ENCODE measurements at regions not wholly inside any gene's neighbourhood (a gene's known extent, or its start where the extent isn't known, plus 50 kb on each side); places are given as distances from the start of the nearest gene placed in this dataset.

DNA sequence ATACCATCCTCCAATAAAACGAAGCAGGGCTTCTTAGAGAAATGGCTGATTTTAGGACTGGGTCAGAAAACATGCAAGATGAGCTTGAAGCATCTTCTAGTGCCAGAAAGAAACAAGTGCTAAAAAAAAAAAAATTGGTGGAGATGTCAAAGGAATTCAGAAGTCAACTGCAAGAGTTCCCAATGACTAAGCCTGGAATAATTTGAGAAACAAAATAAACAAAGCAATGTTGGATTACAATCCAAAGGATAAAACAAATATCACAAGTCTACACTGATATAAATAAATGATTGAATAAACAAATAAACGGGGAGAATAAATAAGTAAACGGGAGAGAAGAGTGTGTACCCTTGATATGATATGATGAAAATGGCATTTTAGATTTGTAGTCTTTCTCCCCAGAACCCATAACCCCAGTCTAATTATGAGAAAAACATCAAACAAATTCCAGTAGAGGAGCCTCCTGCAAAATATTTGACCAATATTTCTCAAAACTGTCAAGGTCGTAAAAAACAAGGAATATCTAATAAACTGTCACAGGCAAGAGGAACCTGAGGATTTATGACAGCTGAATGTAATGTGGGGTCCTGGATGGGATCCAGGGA lies 63.5 kb upstream of the CCL21 start:
- H3K79me2 ChIP-seq (ENCODE audit: insufficient read depth, low read length): no peaks in the 10 kb centered on the region
- no peak overlapping the region for H3K27ac Mint-ChIP-seq

More for the DNA sequence above, 63.5 kb upstream of the CCL21 start:
- no peaks in the 10 kb centered on the region for H3K36me3 Mint-ChIP-seq (ENCODE audit: insufficient read depth in 1 of 3, low read depth in 3 of 3)
- no peak overlapping the region for H3K4me3 Mint-ChIP-seq
- Histone ChIP-seq H3K9me3 (ENCODE audit: control insufficient read depth, low read depth, low read length) (no peaks in the 10 kb centered on the region), H4K20me1 (ENCODE audit: control insufficient read depth, insufficient read depth, insufficient read length) (no peaks in the 10 kb centered on the region), H2BK12ac (ENCODE audit: insufficient read length, low read depth, low read length) (no peak overlapping the region), H4K5ac (ENCODE audit: insufficient read length, low read depth, low read length) (no peak overlapping the region), H2AK5ac (ENCODE audit: insufficient read length, low read length) (no peak overlapping the region), H4K91ac (ENCODE audit: insufficient read length, low read depth, low read length) (no peak overlapping the region), H3K9ac (ENCODE audit: extremely low read depth, insufficient read length, low read length) (no peak overlapping the region), H3K18ac (ENCODE audit: insufficient read length, low read depth, low read length) (no peak overlapping the region), H2BK120ac (ENCODE audit: low read depth, low read length, poor library complexity, severe bottlenecking) (no peak overlapping the region), H4K8ac (replicated peaks; ENCODE audit: insufficient read length, low read depth, low read length) (no peak overlapping the region), H3K4me1 (ENCODE audit: insufficient read depth, low read length) (no peaks in the 10 kb centered on the region), H2BK5ac (ENCODE audit: insufficient read length, low read length) (no peak overlapping the region), H3K23me2 (ENCODE audit: insufficient read length, low read depth, low read length, poor library complexity, severe bottlenecking) (no peaks in the 10 kb centered on the region), H3K14ac (ENCODE audit: insufficient read depth, low read length) (no peak overlapping the region), H3K27ac (ENCODE audit: insufficient read length, low read depth, low read length) (no peak overlapping the region), H3K79me1 (ENCODE audit: insufficient read depth, low read depth, low read length, poor library complexity, severe bottlenecking) (no peaks in the 10 kb centered on the region), H3K27me3 (ENCODE audit: insufficient read depth, low read length) (no peaks in the 10 kb centered on the region), H3K4ac (ENCODE audit: low read depth, low read length) (no peak overlapping the region), H3T11ph (ENCODE audit: low read length) (no peak overlapping the region), H2AFZ (ENCODE audit: low read length) (no peak overlapping the region), H2BK20ac (ENCODE audit: low read depth, low read length, poor library complexity, severe bottlenecking) (no peak overlapping the region), H3K56ac (ENCODE audit: insufficient read length, low read depth, low read length) (no peak overlapping the region), H2BK15ac (ENCODE audit: low read depth, low read length) (no peak overlapping the region), H3K23ac (ENCODE audit: insufficient read length, low read depth, low read length) (no peak overlapping the region), H3K4me2 (ENCODE audit: insufficient read depth, insufficient read length, low read length) (no peak overlapping the region)
- no peaks in the 10 kb centered on the region for H3K9me3 Mint-ChIP-seq
- peaks cover 13% of the 10 kb centered on the region for H3K27me3 Mint-ChIP-seq (ENCODE audit: low read depth)
- no CpG with 5 or more reads among the region's 4 CpGs for WGBS (ENCODE audit: extremely low coverage, insufficient read length, low lambda C conversion rate)
- DNase-seq: no peak
- H3K4me1 Mint-ChIP-seq: peaks cover 3 to 4% of the 10 kb centered on the region in 2 experiments; a peak in 2 of 4 replicates
- TF ChIP-seq, protein P1, sequence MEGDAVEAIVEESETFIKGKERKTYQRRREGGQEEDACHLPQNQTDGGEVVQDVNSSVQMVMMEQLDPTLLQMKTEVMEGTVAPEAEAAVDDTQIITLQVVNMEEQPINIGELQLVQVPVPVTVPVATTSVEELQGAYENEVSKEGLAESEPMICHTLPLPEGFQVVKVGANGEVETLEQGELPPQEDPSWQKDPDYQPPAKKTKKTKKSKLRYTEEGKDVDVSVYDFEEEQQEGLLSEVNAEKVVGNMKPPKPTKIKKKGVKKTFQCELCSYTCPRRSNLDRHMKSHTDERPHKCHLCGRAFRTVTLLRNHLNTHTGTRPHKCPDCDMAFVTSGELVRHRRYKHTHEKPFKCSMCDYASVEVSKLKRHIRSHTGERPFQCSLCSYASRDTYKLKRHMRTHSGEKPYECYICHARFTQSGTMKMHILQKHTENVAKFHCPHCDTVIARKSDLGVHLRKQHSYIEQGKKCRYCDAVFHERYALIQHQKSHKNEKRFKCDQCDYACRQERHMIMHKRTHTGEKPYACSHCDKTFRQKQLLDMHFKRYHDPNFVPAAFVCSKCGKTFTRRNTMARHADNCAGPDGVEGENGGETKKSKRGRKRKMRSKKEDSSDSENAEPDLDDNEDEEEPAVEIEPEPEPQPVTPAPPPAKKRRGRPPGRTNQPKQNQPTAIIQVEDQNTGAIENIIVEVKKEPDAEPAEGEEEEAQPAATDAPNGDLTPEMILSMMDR (conservative IDR thresholded peaks at IDR 0.05): no peak

Measured in H9 (cell line).